Muscle of leg (tissue), 3 donors: ENCODE measurements at regions not wholly inside any gene's neighbourhood (a gene's known extent, or its start where the extent isn't known, plus 50 kb on each side); places are given as distances from the start of the nearest gene placed in this dataset.

ENCODE experiments used
- DNase-seq: peaks from one replicate; pipeline ENCODE4 v3.0.0; 2013
- H3K27ac ChIP-seq: one replicate; pipeline ENCODE4 v1.5.1; 2013; ENCODE audit warnings: mild to moderate bottlenecking, low read length, control low read depth
- H3K27me3 ChIP-seq: one replicate; pipeline ENCODE4 v1.6.1; 2013; ENCODE audit warnings: low read length; ENCODE audit not compliant: control insufficient read depth, insufficient read depth
- H3K36me3 ChIP-seq: one replicate; pipeline ENCODE4 v1.6.1; 2013; ENCODE audit warnings: low read length; ENCODE audit not compliant: control insufficient read depth, insufficient read depth
- H3K4me1 ChIP-seq: one replicate; pipeline ENCODE4 v1.6.1; 2013; ENCODE audit warnings: low read length; ENCODE audit not compliant: control insufficient read depth, insufficient read depth
- H3K4me3 ChIP-seq: one replicate; pipeline ENCODE4 v1.5.1; 2013; ENCODE audit warnings: low read length, control low read depth
- H3K9me3 ChIP-seq: replicated peaks from 2 replicates; pipeline ENCODE4 v1.6.1; 2013; ENCODE audit warnings: low read depth, low read length; ENCODE audit not compliant: control insufficient read depth
- WGBS: methylation state at CpG from one replicate; pipeline ENCODE4 v1.1.5; 2013; ENCODE audit warnings: missing lambda C conversion rate; ENCODE audit not compliant: insufficient coverage; 5-methylcytosine and 5-hydroxymethylcytosine counted together

GRCh38 chr4:35526456-35526855 is 717.9 kb downstream of the ARAP2 start:
- no CpG with 5 or more reads among the region's 3 CpGs for WGBS
- no peak for DNase-seq
- H3K27ac ChIP-seq, result no peak overlapping the region
- no peaks in the 10 kb centered on the region for H3K4me1 ChIP-seq
- no peak overlapping the region for H3K4me3 ChIP-seq
- no peaks in the 10 kb centered on the region for H3K27me3 ChIP-seq
- H3K9me3 ChIP-seq, result no peaks in the 10 kb centered on the region
- H3K36me3 ChIP-seq, result no peaks in the 10 kb centered on the region

GRCh38 chr4:35534962-35535361 is 709.4 kb downstream of the ARAP2 start:
- Histone ChIP-seq H3K27ac (no peak overlapping the region), H3K4me1 (no peaks in the 10 kb centered on the region), H3K36me3 (no peaks in the 10 kb centered on the region), H3K27me3 (no peaks in the 10 kb centered on the region), H3K9me3 (no peaks in the 10 kb centered on the region), H3K4me3 (no peak overlapping the region)
- no CpG with 5 or more reads among the region's 5 CpGs for WGBS
- no peak for DNase-seq

GRCh38 chr4:35538807-35539206 is 705.5 kb downstream of the ARAP2 start:
- Histone ChIP-seq H3K4me3 (no peak overlapping the region), H3K36me3 (no peaks in the 10 kb centered on the region), H3K4me1 (no peaks in the 10 kb centered on the region), H3K9me3 (peaks cover 9% of the 10 kb centered on the region), H3K27ac (no peak overlapping the region), H3K27me3 (no peaks in the 10 kb centered on the region)
- WGBS, result 65% methylated on average over 2 of the region's 4 CpGs
- DNase-seq, result no peak

GRCh38 chr4:35539404-35540055 is 704.8 kb downstream of the ARAP2 start:
- no peaks in the 10 kb centered on the region for H3K27me3 ChIP-seq
- H3K4me1 ChIP-seq, result no peaks in the 10 kb centered on the region
- peaks cover 9% of the 10 kb centered on the region for H3K9me3 ChIP-seq
- H3K27ac ChIP-seq, result no peak overlapping the region
- no CpG with 5 or more reads among the region's 5 CpGs for WGBS
- H3K4me3 ChIP-seq, result no peak overlapping the region
- no peak for DNase-seq
- no peaks in the 10 kb centered on the region for H3K36me3 ChIP-seq

GRCh38 chr4:35541146-35541887 is 703.0 kb downstream of the ARAP2 start:
- DNase-seq, result no peak
- H3K36me3 ChIP-seq, result no peaks in the 10 kb centered on the region
- no peak overlapping the region for H3K27ac ChIP-seq
- no peak overlapping the region for H3K4me3 ChIP-seq
- no peaks in the 10 kb centered on the region for H3K27me3 ChIP-seq
- peaks cover 9% of the 10 kb centered on the region for H3K9me3 ChIP-seq
- H3K4me1 ChIP-seq, result no peaks in the 10 kb centered on the region
- 89% methylated on average over 12 of the region's 12 CpGs for WGBS

- Histone ChIP-seq H3K4me3 (no peak overlapping the region), H3K9me3 (peaks cover 9% of the 10 kb centered on the region), H3K4me1 (no peaks in the 10 kb centered on the region), H3K36me3 (no peaks in the 10 kb centered on the region), H3K27ac (no peak overlapping the region), H3K27me3 (no peaks in the 10 kb centered on the region)
- 76% methylated on average over 5 of the region's 5 CpGs for WGBS
- no peak for DNase-seq
Observed at GRCh38 chr4:35541888-35542213, 702.5 kb downstream of the ARAP2 start.

- WGBS, result no CpG with 5 or more reads among the region's 3 CpGs
- no peak overlapping the region for H3K27ac ChIP-seq
- H3K4me1 ChIP-seq, result no peaks in the 10 kb centered on the region
- no peak overlapping the region for H3K4me3 ChIP-seq
- DNase-seq, result no peak
- H3K27me3 ChIP-seq, result no peaks in the 10 kb centered on the region
- H3K36me3 ChIP-seq, result no peaks in the 10 kb centered on the region
- H3K9me3 ChIP-seq, result no peaks in the 10 kb centered on the region
Observed at GRCh38 chr4:35548921-35549320, 695.4 kb downstream of the ARAP2 start.

GRCh38 chr4:35556387-35556786 is 687.9 kb downstream of the ARAP2 start:
- no CpG with 5 or more reads among the region's 1 CpG for WGBS
- no peak overlapping the region for H3K27ac ChIP-seq

GRCh38 chr4:35559559-35560365 is 684.6 kb downstream of the ARAP2 start:
- DNase-seq, result no peak
- WGBS, result 96% methylated on average over 19 of the region's 19 CpGs
- peaks cover 8% of the 10 kb centered on the region for H3K9me3 ChIP-seq
- H3K27me3 ChIP-seq, result no peaks in the 10 kb centered on the region
- H3K4me3 ChIP-seq, result no peak overlapping the region
- H3K27ac ChIP-seq, result no peak overlapping the region
- H3K4me1 ChIP-seq, result no peaks in the 10 kb centered on the region
- no peaks in the 10 kb centered on the region for H3K36me3 ChIP-seq

More at GRCh38 chr4:35556387-35556786, 687.9 kb downstream of the ARAP2 start:
- DNase-seq, result no peak
- no peaks in the 10 kb centered on the region for H3K27me3 ChIP-seq
- H3K4me1 ChIP-seq, result no peaks in the 10 kb centered on the region
- peaks cover 8% of the 10 kb centered on the region for H3K9me3 ChIP-seq
- H3K4me3 ChIP-seq, result no peak overlapping the region
- H3K36me3 ChIP-seq, result no peaks in the 10 kb centered on the region

GRCh38 chr4:35562861-35563260 is 681.5 kb downstream of the ARAP2 start:
- DNase-seq, result no peak

More at GRCh38 chr4:35562861-35563260, 681.5 kb downstream of the ARAP2 start:
- no peaks in the 10 kb centered on the region for H3K27me3 ChIP-seq
- WGBS, result no CpG with 5 or more reads among the region's 2 CpGs
- no peak overlapping the region for H3K4me3 ChIP-seq
- H3K4me1 ChIP-seq, result no peaks in the 10 kb centered on the region
- no peaks in the 10 kb centered on the region for H3K36me3 ChIP-seq
- no peak overlapping the region for H3K27ac ChIP-seq
- H3K9me3 ChIP-seq, result peaks cover 8% of the 10 kb centered on the region
